Breast epithelium (tissue), 4 donors: ENCODE measurements at regions not wholly inside any gene's neighbourhood (a gene's known extent, or its start where the extent isn't known, plus 50 kb on each side); places are given as distances from the start of the nearest gene placed in this dataset.

ENCODE experiments used
- DNase-seq, 2 donors: peaks; one replicate each; pipeline ENCODE4 v3.0.0-alpha.2; 2019; ENCODE audit warnings: low spot score in 2 of 2
- H3K27ac ChIP-seq, 2 donors: fragments of 200-600 bp; sonication (generic) in 1 of 2; one replicate each; pipeline ENCODE4 v1.5.1; 2016 to 2019; ENCODE audit warnings: mild to moderate bottlenecking in 1 of 2
- H3K27me3 ChIP-seq, 2 donors: fragments of 200-600 bp; sonication (generic) in 1 of 2; one replicate each; pipeline versions ENCODE4 v1.5.1 to v1.6.0; 2017 to 2019; ENCODE audit warnings: control low read depth in 1 of 2, mild to moderate bottlenecking in 1 of 2
- H3K36me3 ChIP-seq: fragments of 200-600 bp; one replicate; pipeline ENCODE4 v1.5.1; 2019
- H3K4me1 ChIP-seq, 2 donors: fragments of 200-600 bp; sonication (generic); one replicate each; pipeline ENCODE4 v1.5.1; 2016 to 2019; ENCODE audit warnings: control low read depth in 1 of 2
- H3K4me3 ChIP-seq, 3 donors: fragments of 200-600 bp; sonication (generic); 1 replicate in 2 of 3; 2 replicates in 1 of 3; pipeline ENCODE4 v1.5.1; 2016 to 2019; ENCODE audit warnings: mild to moderate bottlenecking in 3 of 3, moderate library complexity in 2 of 3
- H3K9me3 ChIP-seq, 2 donors: fragments of 200-600 bp; sonication (generic) in 1 of 2; one replicate each; pipeline ENCODE4 v1.5.1; 2016 to 2019; ENCODE audit warnings: control low read depth in 1 of 2
- POLR2A ChIP-seq: fragments of 450-650 bp; IDR thresholded peaks from one replicate; pipeline ENCODE4 v1.6.1; 2016; ENCODE audit warnings: antibody characterized with exemption, mild to moderate bottlenecking, moderate library complexity
- POLR2AphosphoS5 ChIP-seq, 3 donors: sonication (generic); formaldehyde crosslinking; IDR thresholded peaks; one replicate each; pipeline ENCODE4 v1.6.1; 2017; ENCODE audit warnings: antibody characterized with exemption in 3 of 3
- intact Hi-C: fragments of 100-400 bp; cut with DNase I; formaldehyde crosslinking; loops from one replicate; pipeline ENCODE4 v1.15.1; 2023; ENCODE audit warnings: low total_unique reads
- TF ChIP-seq, protein P1 (sequence below), 3 donors: fragments of 450-650 bp; IDR thresholded peaks; one replicate each; pipeline ENCODE4 v1.5.1; 2016 to 2017; ENCODE audit warnings: antibody characterized with exemption in 3 of 3, mild to moderate bottlenecking in 3 of 3, moderate library complexity in 3 of 3

DNA sequence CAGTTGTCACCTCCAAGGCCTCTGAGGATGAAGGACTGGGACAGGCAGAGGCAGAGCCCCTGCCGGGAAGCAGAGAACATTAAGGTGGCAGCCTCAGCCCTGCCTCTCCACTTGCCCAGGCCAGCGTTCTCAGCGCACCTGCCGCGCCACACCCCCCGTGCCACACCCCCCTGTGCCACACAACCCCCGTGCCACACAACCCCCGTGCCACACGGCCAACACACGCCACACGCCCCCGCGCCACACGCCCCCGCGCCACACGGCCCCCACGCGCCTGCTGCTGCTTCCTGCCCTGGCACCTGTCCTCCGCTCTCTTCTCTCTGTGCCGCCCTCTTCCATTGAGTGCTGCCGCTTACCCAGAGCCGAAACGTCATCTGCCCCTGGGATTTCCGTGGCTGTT lies 58.0 kb upstream of the ZFP42 start:
- no peak for DNase-seq
- H3K36me3 ChIP-seq: no peaks in the 10 kb centered on the region
- intact Hi-C loops: loop anchor here (1.0 to 5.0 kb wide), 2 partner anchors 16 to 1675 kb away; no protein-coding TSS in a partner anchor
- no peaks in the 10 kb centered on the region for H3K9me3 ChIP-seq
- no peaks in the 10 kb centered on the region for H3K4me1 ChIP-seq
- no peaks in the 10 kb centered on the region for H3K27me3 ChIP-seq
- no peak overlapping the region for H3K4me3 ChIP-seq
- TF ChIP-seq POLR2AphosphoS5 (IDR thresholded peaks at IDR 0.05) (no peak), POLR2A (no peak)
- TF ChIP-seq, protein P1, sequence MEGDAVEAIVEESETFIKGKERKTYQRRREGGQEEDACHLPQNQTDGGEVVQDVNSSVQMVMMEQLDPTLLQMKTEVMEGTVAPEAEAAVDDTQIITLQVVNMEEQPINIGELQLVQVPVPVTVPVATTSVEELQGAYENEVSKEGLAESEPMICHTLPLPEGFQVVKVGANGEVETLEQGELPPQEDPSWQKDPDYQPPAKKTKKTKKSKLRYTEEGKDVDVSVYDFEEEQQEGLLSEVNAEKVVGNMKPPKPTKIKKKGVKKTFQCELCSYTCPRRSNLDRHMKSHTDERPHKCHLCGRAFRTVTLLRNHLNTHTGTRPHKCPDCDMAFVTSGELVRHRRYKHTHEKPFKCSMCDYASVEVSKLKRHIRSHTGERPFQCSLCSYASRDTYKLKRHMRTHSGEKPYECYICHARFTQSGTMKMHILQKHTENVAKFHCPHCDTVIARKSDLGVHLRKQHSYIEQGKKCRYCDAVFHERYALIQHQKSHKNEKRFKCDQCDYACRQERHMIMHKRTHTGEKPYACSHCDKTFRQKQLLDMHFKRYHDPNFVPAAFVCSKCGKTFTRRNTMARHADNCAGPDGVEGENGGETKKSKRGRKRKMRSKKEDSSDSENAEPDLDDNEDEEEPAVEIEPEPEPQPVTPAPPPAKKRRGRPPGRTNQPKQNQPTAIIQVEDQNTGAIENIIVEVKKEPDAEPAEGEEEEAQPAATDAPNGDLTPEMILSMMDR (IDR thresholded peaks at IDR 0.05): no peak
- no peak overlapping the region for H3K27ac ChIP-seq

DNA sequence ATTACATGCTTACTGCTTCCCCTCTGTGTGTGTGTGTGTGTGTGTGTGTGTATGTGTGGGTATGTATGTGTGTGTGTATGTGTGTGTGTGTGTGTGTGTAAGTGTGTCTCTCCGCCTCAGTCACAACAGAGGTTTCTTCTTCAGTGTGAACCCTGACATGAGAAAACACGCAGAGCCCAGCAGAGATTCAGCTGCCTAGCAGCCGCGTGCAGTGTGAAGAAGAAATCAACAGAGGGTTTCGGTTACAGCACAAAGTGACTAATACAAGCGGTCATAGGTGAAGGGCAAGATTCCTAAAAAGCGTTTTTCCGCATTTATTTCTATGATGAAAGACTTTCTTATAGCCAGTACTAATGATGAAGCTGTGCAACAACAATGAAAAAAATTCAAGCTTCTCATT lies 55.3 kb upstream of the ZFP42 start:
- H3K27me3 ChIP-seq: no peaks in the 10 kb centered on the region
- TF ChIP-seq POLR2AphosphoS5 (IDR thresholded peaks at IDR 0.05) (no peak), POLR2A (no peak)
- TF ChIP-seq, protein P1 (IDR thresholded peaks at IDR 0.05): no peak

DNA sequence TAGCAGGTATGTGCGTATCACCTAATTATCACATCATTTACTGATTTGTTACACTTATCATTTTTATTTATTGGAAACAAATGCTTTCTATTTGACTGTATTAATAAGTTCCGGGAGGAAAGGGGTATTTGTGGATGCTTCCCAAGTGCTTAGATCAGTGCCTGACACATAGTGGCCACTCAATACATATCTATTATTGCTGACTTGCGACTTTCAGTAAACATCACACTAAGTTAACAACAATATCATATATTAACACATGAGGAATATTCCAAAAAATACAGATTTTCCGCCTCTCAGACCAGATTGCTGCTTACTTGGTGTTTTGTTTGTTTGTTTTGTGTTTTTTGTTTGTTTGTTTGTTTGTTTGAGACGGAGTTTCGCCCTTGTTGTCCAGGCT lies 52.6 kb upstream of the ZFP42 start:
- Histone ChIP-seq H3K36me3 (no peaks in the 10 kb centered on the region), H3K9me3 (no peaks in the 10 kb centered on the region), H3K27me3 (no peaks in the 10 kb centered on the region), H3K4me1 (no peaks in the 10 kb centered on the region), H3K27ac (no peak overlapping the region), H3K4me3 (no peak overlapping the region)
- no peak for DNase-seq
- TF ChIP-seq POLR2A (no peak), POLR2AphosphoS5 (IDR thresholded peaks at IDR 0.05) (no peak)
- TF ChIP-seq, protein P1 (IDR thresholded peaks at IDR 0.05): no peak
- intact Hi-C loops: no loop called here

More for the DNA sequence above, 55.3 kb upstream of the ZFP42 start:
- Histone ChIP-seq H3K4me3 (no peak overlapping the region), H3K9me3 (no peaks in the 10 kb centered on the region), H3K4me1 (no peaks in the 10 kb centered on the region), H3K27ac (no peak overlapping the region), H3K36me3 (no peaks in the 10 kb centered on the region)
- no peak for DNase-seq
- intact Hi-C loops: no loop called here

DNA sequence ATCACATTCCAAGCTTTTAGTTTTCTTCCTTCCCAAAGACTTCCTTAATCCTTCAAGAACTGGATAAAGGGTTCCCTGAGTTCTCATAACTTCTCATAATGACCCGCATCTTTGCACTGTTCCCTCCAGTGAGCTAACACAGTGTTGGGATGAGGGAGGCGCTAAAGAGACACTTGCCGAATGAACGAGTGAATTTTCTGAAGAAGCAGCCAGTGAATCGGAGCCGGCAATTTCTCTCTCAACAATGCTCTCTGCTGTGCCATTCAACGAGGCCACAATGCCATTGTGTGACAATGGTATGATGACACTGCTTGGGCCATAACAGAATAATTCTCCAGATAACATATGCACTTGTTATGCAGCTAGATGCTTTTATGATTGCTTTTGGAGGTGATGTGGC lies 51.4 kb upstream of the ZFP42 start:
- Histone ChIP-seq H3K27me3 (no peaks in the 10 kb centered on the region), H3K4me1 (no peaks in the 10 kb centered on the region), H3K9me3 (no peaks in the 10 kb centered on the region), H3K27ac (no peak overlapping the region), H3K36me3 (no peaks in the 10 kb centered on the region), H3K4me3 (no peak overlapping the region)
- intact Hi-C loops: no loop called here
- DNase-seq: no peak
- TF ChIP-seq POLR2A (no peak), POLR2AphosphoS5 (IDR thresholded peaks at IDR 0.05) (no peak)
- TF ChIP-seq, protein P1 (IDR thresholded peaks at IDR 0.05): no peak
